ENCODE measurements at regions not wholly inside any gene's neighbourhood (a gene's known extent, or its start where the extent isn't known, plus 50 kb on each side); places are given as distances from the start of the nearest gene placed in this dataset.
"Not testable (repeated sequence)": the region's sequence is repeated elsewhere in the genome, so short reads cannot be mapped to it uniquely, and the experiment has no call there.

GRCh38 chr6:91895599-91896285 lies 1308.9 kb upstream of the MAP3K7 start:
- no peak for DNase-seq (ENCODE audit: low spot score)

- DNase-seq (ENCODE audit: low spot score) = no peak
These were observed 1299.4 kb upstream of the MAP3K7 start for GRCh38 chr6:91886183-91886795.

GRCh38 chr6:91881791-91882190 lies 1294.9 kb upstream of the MAP3K7 start:
- DNase-seq (ENCODE audit: low spot score) = not testable (repeated sequence)

- DNase-seq (ENCODE audit: low spot score) = no peak
These were observed 1292.6 kb upstream of the MAP3K7 start for GRCh38 chr6:91879386-91879995.

GRCh38 chr6:91877994-91878393 lies 1291.1 kb upstream of the MAP3K7 start:
- no peak for DNase-seq (ENCODE audit: low spot score)

- DNase-seq (ENCODE audit: low spot score) = no peak
These were observed 1288.1 kb upstream of the MAP3K7 start for GRCh38 chr6:91874971-91875370.

- DNase-seq (ENCODE audit: low spot score) = no peak
These were observed 1281.8 kb upstream of the MAP3K7 start for GRCh38 chr6:91868539-91869202.

- DNase-seq (ENCODE audit: low spot score) = no peak
These were observed 1279.0 kb upstream of the MAP3K7 start for GRCh38 chr6:91865889-91866288.

- no peak for DNase-seq (ENCODE audit: low spot score)
These were observed 1278.0 kb upstream of the MAP3K7 start for GRCh38 chr6:91864911-91865310.

- DNase-seq (ENCODE audit: low spot score) = no peak
These were observed 1273.9 kb upstream of the MAP3K7 start for GRCh38 chr6:91860541-91861335.

GRCh38 chr6:91852252-91852651 lies 1265.4 kb upstream of the MAP3K7 start:
- no peak for DNase-seq (ENCODE audit: low spot score)

- no peak for DNase-seq (ENCODE audit: low spot score)
These were observed 1247.9 kb upstream of the MAP3K7 start for GRCh38 chr6:91834813-91835212.

- no peak for DNase-seq (ENCODE audit: low spot score)
These were observed 1240.3 kb upstream of the MAP3K7 start for GRCh38 chr6:91827151-91827550.

GRCh38 chr6:91826128-91826527 lies 1239.3 kb upstream of the MAP3K7 start:
- no peak for DNase-seq (ENCODE audit: low spot score)

- DNase-seq (ENCODE audit: low spot score) = no peak
These were observed 1237.5 kb upstream of the MAP3K7 start for GRCh38 chr6:91824331-91824730.

GRCh38 chr6:91822581-91822980 lies 1235.7 kb upstream of the MAP3K7 start:
- no peak for DNase-seq (ENCODE audit: low spot score)

- DNase-seq (ENCODE audit: low spot score) = no peak
These were observed 1229.5 kb upstream of the MAP3K7 start for GRCh38 chr6:91816335-91816734.

- DNase-seq (ENCODE audit: low spot score) = no peak
These were observed 1226.8 kb upstream of the MAP3K7 start for GRCh38 chr6:91813641-91814040.

GRCh38 chr6:91812596-91813274 lies 1225.9 kb upstream of the MAP3K7 start:
- no peak for DNase-seq (ENCODE audit: low spot score)

- no peak for DNase-seq (ENCODE audit: low spot score)
These were observed 1218.1 kb upstream of the MAP3K7 start for GRCh38 chr6:91804981-91805380.

GRCh38 chr6:91802431-91802830 lies 1215.6 kb upstream of the MAP3K7 start:
- DNase-seq (ENCODE audit: low spot score) = no peak

GRCh38 chr6:91796603-91797002 lies 1209.7 kb upstream of the MAP3K7 start:
- DNase-seq (ENCODE audit: low spot score) = no peak

Data from CD4-positive, alpha-beta T cell treated with Interleukin-2 at 100 ng/mL for 4 hours (primary cell).